Keratinocyte (primary cell): ENCODE measurements at regions not wholly inside any gene's neighbourhood (a gene's known extent, or its start where the extent isn't known, plus 50 kb on each side); places are given as distances from the start of the nearest gene placed in this dataset.

Experiments
- EZH2 ChIP-seq: IDR thresholded peaks from one replicate; pipeline ENCODE4 v1.6.1; 2012; ENCODE audit warnings: inconsistent platforms, mild to moderate bottlenecking, low read length, moderate library complexity
- TF ChIP-seq, protein P1 (sequence below), 3 experiments: IDR thresholded peaks in 1 of 3; conservative IDR thresholded peaks in 1 of 3; optimal IDR thresholded peaks in 1 of 3; 2 replicates in 2 of 3; 3 replicates in 1 of 3; pipeline versions ENCODE3 to v1.5.1; 2011; ENCODE audit warnings: low read length in 3 of 3, mild to moderate bottlenecking in 3 of 3, moderate library complexity in 2 of 3, control low read depth in 1 of 3, inconsistent platforms in 1 of 3; ENCODE audit not compliant: insufficient read depth in 2 of 3; ENCODE audit errors: extremely low read depth in 1 of 3

DNA sequence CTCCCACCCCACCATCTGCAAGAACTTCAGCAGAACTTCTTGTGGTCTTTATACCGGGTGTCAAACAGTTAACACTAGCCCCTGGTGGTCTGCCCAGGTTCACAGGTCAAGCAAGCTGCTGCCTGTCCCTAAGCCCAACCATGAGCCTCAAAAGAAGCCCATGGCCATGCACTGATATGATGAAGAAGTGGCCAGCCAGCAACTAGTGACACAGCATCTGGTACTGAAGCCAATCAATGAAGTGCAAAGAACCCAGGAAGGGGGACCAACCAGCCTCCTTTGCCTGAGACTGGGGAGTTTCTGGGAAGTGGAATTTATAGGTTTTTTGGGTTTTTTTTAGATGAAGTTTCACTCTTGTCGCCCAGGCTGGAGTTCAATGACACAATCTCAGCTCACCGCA, 127.8 kb downstream of the MAFB start:
- TF ChIP-seq, protein P1, sequence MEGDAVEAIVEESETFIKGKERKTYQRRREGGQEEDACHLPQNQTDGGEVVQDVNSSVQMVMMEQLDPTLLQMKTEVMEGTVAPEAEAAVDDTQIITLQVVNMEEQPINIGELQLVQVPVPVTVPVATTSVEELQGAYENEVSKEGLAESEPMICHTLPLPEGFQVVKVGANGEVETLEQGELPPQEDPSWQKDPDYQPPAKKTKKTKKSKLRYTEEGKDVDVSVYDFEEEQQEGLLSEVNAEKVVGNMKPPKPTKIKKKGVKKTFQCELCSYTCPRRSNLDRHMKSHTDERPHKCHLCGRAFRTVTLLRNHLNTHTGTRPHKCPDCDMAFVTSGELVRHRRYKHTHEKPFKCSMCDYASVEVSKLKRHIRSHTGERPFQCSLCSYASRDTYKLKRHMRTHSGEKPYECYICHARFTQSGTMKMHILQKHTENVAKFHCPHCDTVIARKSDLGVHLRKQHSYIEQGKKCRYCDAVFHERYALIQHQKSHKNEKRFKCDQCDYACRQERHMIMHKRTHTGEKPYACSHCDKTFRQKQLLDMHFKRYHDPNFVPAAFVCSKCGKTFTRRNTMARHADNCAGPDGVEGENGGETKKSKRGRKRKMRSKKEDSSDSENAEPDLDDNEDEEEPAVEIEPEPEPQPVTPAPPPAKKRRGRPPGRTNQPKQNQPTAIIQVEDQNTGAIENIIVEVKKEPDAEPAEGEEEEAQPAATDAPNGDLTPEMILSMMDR (optimal IDR thresholded peaks at IDR 0.05 in 1 of 3, IDR thresholded peaks at IDR 0.05 in 1 of 3, conservative IDR thresholded peaks at IDR 0.05 in 1 of 3; ENCODE audit: extremely low read depth in 1 of 3, insufficient read depth in 2 of 3, low read length in 3 of 3): no peak
- TF ChIP-seq EZH2: no peak
